Left cardiac atrium (tissue), 4 donors: ENCODE measurements at regions not wholly inside any gene's neighbourhood (a gene's known extent, or its start where the extent isn't known, plus 50 kb on each side); places are given as distances from the start of the nearest gene placed in this dataset.
A peak's percentile ranks its signal among the peaks of the same experiment; 100 is the strongest.
"Not testable (repeated sequence)": the region's sequence is repeated elsewhere in the genome, so short reads cannot be mapped to it uniquely, and the experiment has no call there.

Experiments
- ATAC-seq, 2 donors: fragments of 200-7000 bp; cut with Tn5 transposase; one replicate each; pipeline ENCODE4 v1.9.1; 2020; ENCODE audit warnings: mild to moderate bottlenecking in 2 of 2, moderate library complexity in 2 of 2
- DNase-seq: peaks from one replicate; pipeline ENCODE4 v3.0.0-alpha.2; 2020
- intact Hi-C, 2 donors: fragments of 100-400 bp; cut with DNase I; formaldehyde crosslinking; loops; one replicate each; pipeline versions ENCODE4 v1.14.1 to v1.15.1; 2022 to 2023
- donor health status: DM: no; HTN: yes; CAD: no.
- donor health status: DM: no; HTN: yes; CAD: no; lungs with severe emphysema.
- donor health status: DM: yes; HTN: yes; CAD: no.
- donor health status: Dilated cardiomyopathy.

DNA sequence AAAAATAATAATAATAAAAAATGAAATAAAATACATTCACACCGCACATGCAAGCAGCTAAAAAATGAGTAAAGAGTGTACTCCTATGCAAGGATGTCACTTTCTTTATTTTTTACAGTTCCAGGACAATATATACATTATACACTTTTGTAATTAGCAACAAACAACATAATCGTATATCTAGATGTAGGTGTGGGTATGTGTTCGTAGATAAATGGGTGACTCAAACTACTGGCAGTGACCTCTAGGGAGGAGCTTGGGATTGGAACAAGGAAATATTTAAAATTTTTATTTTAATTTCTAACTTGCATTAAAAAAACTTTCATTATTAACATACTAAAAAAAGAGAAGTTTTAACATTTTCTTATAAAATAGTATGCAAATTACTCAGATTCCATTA is 86.1 kb upstream of the MYLIP start:
- DNase-seq = no peak
- intact Hi-C loops = no loop called here
- no peak for ATAC-seq

DNA sequence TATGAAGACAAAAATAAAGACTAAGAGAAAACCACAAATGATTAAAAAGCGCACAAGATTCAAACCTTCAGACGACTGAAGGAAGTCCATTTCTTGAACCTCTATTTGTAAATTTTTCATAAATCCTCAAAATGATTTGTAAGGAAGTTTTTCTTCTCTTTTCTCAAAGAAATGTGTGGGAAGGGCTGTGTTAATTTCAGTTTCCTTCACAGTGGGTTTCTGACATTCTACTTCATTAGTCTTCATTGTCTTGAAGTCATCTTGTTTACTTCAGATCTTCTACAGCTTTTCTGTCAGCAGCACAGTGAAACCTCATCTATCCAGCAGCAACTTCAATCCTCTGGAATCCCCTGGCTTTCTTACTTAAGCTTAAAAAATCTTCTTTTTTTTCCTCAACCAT is 87.6 kb upstream of the MYLIP start:
- DNase-seq = no peak
- ATAC-seq = no peak
- intact Hi-C loops = no loop called here

DNA sequence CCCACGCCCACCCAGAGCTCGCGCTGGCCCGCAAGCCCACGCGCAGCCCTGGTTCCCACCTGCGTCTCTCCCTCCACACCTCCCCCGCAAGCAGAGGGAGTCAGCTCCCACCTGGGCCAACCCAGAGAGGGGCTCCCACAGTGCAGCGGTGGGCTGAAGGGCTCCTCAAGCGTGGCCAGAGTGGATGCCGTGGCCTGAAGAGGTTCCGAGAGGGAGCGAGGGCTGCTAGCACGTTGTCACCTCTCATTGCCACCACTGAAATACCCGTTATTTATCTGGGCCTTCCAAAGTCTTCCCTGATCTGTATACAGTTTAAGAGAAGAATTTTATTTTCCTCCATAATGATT is 88.3 kb upstream of the MYLIP start:
- ATAC-seq = no peak
- intact Hi-C loops = no loop called here
- DNase-seq = no peak

DNA sequence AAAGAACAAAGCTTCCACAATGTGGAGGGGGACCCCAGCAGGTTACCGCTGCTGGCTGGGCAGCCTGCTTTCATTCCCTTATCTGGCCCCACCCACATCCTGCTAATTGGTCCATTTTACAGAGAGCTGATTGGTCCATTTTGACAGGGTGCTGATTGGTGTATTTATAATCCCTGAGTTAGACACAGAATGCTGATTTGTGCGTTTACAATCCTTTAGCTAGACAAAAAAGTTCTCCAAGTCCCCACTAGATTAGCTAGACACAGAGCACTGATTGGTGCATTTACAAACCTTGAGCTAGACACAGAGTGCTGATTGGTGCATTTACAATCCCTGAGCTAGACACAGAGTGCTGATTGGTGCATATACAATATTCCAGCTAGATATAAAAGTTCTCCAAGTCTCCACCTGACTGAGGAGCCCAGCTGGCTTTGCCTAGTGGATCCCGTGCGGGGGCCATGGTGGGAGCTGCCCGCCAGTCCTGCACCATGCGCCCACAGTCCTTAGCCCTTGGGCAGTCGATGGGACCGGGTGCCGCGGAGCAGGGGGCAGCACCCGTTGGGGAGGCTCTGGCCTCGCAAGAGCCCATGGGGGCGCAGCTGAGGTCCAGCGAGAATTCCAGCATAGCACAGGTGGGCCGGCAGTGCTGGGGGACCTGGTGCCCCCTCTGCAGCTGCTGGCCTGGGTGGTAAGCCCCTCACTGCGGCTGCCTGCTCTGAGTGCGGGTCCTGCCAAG is 88.8 kb upstream of the MYLIP start:
- ATAC-seq, intact Hi-C loops, DNase-seq: not testable (repeated sequence)

DNA sequence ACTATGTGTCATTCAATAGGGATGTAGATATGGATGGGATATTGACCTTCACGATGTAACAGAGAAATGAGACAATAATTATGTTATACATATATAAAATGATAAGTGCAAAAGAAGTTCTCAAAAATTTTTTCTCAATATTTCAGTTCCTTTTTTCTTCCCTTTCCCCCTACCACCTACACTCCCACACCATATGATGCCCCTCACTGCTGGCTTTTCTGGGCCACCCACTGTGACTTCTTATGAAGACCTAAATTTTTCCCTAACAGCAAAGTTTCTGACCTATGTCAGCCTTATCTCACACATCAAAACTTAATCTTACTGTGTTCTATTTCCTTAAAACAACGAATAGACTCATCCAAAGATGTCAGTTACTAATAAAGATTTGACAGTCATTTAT is 89.9 kb upstream of the MYLIP start:
- DNase-seq (no peak), ATAC-seq (no peak)
- intact Hi-C loops = no loop called here

DNA sequence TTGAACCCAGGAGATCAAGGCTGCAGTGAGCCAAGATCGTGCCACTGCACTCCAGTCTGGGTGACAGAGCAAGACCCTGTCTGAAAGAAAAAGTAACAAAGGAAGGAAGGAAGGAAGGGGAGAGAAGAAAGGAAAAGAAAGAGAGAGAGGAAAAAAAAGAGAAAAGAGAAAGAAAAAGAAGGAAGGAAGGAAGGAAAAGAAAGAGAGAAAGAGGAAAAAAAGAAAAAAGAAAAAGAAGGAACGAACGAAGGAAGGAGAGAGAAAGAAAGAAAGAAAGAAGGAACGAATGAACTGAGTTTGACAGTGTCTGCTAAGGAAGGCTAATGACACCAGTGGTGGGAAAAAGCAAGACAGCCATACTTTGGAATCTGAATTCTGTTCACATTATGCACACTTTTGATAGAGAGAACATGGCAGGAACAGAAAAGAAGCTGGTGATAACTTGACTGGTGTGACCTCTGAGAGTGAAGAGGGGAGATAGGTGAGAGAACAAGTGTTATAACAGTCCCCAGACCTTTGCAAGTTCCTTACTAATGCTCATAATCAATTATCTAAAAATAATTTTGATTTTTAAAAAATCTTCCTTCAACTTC is 93.3 kb upstream of the MYLIP start:
- ATAC-seq (no peak), DNase-seq (no peak)
- intact Hi-C loops = no loop called here

DNA sequence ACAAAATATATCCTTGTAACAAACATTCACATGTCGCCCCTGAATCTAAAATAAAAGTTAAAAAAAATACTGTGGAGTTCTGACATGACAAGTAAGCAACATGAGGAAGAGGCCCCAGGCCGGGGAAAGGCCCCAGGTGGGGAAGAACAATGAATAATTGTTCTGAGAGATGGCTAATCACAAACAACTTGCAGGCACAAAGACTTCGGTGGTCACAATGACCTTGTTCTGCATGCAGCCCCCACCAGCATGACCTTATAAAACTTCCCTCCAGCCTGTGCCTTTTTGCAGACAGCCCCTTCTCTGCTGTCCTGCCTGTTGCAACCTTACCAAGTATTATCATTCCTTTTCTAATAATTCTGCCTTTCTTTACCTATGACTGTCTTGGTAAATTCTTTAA is 95.7 kb upstream of the MYLIP start:
- intact Hi-C loops = no loop called here
- ATAC-seq = no peak
- no peak for DNase-seq

DNA sequence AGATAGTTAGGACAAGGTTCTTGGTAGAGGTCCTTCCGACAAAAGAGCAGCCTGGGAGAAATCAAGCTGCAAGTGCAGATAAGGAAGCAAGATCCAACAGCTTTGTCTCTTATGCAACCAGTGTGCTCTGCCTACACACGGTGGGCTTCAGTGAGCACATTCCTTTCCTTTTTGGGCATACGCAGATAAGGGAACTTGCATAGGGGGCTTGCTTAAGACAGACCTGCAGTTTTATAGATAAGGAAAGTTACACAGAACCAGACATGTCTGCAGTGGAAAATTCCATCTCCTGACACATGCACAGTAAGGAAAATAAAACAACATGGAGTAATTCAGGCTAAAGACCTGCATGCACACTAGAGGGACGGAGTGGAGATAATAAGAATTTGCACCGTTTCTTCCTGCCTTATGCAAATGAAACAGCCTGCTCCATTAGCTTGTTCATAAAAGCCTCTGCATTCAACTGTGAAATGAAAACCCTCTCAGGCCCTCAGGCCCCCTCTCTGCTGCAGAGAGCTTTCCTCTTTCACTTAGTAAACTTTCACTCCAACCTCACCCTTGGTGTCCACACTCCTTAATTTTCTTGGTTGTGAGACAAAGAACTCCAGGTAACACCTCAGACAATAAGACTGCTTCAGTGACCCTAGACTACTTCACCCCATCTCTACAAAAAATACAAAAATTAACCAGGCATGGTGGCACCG is 97.5 kb upstream of the MYLIP start:
- no peak for ATAC-seq
- intact Hi-C loops = no loop called here
- no peak for DNase-seq

DNA sequence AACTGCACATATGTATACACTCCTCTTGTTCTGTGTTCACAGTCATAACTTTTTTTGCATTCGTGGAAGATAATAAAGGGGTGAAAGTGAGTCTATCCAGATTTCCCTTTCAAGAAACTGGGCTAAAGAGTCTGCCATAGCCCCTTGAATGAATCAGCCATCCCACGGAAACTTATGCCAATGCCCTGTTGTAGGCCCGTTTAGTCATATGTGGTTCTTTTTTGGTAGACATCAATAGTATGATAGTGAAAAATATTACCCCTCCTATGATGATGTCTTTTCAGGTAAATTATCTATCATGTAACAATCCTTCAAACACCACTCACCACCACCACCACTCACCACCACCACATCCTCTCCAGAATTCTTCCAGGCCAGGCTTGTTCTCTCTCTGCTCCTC is 99.9 kb upstream of the MYLIP start:
- no peak for ATAC-seq
- intact Hi-C loops = no loop called here
- no peak for DNase-seq

DNA sequence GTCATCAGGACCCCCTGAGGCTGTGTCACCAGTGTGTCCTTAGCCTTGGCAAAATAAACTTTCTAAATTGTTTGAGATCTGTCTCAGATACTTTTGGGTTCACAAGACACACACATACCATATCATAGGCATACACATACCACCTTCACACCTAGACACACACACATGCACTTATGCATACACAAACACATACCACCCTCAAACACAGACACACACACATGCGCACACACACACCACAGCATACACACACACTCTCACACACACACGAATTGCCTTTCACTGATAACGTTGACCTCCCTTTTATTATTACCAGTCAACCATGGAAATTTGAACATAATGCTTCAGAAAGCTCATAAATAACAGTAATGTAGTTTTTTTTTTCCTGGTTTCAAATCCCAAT is 108.6 kb upstream of the MYLIP start:
- no peak for DNase-seq
- ATAC-seq = no peak
- intact Hi-C loops = no loop called here

DNA sequence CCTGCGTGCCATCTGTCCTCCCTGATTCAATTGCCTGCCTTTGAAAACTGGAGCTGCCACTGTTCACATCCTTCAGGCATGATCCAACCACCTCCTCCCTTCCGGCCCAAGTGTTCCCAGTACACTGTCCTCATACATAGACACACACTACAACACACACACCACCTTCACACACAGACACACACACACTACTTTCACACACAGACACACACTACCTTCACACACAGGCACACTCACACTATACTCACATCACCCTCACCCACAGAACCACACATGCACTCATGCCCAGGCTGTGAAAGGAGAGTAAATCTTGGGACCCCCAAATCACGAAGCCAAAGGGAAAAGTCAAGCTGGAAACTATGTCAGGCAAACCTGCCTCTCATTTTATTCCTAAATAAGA is 109.4 kb upstream of the MYLIP start:
- no peak for DNase-seq
- no peak for ATAC-seq
- intact Hi-C loops = no loop called here

DNA sequence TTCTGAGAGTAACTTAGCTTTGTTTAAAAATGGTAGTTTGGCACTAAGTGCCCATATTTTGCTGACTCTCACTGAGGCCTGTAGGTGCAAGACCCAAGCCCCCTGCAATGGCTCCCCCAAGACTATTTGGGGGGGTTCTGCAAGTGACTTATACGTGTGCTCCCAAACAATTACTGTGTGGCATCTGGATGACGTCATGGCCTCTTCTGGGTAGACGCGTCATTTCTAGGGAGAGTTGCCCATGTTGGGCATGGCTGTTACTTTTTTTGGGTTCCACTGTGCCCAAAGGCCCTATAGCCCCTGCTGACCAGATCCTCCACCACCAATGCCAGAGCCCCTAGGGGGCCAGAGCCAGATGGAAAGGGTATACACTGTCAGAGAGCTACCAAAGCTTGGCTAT is 110.3 kb upstream of the MYLIP start:
- intact Hi-C loops = no loop called here
- ATAC-seq = no peak
- no peak for DNase-seq

DNA sequence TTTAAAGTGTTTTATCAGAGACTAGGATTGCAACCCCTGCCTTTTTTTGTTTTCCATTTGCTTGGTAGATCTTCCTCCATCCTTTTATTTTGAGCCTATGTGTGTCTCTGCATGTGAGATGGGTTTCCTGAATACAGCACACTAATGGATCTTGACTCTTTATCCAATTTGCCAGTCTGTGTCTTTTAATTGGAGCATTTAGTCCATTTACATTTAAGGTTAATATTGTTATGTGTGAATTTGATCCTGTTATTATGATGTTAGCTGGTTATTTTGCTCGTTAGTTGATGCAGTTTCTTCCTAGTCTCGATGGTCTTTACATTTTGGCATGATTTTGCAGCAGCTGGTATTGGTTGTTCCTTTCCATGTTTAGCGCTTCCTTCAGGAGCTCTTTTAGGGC is 114.6 kb upstream of the MYLIP start:
- intact Hi-C loops, DNase-seq, ATAC-seq: not testable (repeated sequence)

DNA sequence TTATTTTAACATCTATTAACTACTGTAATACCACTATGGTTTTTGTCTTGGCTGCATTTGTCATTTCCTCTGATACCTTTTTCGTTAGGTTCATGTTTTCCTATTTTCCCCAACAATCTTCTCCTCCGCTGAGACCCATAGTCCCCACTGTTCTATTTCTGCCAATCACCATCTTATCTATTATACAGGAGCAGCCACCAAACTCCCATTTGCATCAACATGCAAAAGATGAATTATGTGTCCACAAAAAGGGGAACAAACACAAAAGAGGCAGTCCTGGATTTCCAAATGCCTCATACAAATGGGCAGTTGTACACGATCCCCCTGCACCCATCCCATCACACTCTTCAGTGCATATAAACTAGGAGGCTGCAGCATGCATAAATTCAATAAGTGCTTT is 121.7 kb upstream of the MYLIP start:
- intact Hi-C loops = no loop called here
- no peak for ATAC-seq
- DNase-seq = no peak

DNA sequence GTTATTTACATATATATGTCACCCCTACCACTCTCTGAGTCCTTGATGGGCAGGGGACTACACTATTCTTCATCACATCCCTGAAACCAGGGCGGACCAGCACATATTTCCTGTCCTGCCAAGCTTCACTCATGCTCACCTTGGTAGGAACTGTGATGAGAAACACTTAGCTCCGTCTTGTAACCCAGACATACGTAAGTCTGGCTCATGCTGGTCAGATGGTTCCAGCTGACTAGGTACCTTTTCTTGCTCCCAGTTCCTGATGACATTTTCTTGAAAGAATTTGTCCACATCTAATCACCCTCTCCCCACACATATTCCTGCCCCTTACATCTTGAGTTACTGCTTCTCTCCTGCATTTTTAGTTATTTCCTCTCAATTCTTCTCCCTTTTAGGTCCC is 122.2 kb upstream of the MYLIP start:
- no peak for DNase-seq
- no peak for ATAC-seq
- intact Hi-C loops = no loop called here

DNA sequence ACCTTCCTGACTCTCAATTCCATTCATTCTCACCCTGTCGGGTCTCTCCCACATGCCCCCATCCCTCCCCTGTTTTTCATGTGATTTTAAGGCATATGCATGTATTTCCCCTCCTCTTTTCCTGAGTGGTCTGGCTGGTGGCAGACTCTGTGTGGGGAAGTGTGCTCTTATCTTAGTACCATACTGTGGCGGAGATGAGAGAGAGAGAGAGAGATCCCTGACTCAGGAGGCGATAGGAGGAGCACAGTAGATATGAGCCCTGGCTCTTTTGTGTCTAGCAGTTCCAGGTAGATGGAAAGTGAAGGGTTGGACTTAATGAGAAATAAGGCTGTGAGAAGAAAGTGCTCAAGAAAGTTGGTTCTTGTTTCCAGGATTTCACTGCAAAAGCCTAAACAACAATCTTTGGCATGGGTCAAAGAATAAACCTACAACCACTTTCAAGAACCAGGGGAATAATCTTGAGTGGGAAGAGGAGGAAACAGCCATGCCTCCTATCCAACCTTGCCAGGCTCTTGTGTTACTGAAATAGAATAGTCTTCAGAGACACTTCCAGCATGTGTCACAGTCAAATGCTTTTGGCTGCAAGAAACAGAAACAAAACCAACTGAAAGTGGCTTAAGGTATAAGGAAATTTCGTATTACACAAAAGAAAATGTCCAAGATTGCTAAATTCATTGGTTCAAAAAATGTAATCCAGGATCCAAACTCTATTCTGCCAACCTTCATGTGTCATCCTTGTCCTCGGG is 123.8 kb upstream of the MYLIP start:
- ATAC-seq = peak; percentile 40 to 50

DNA sequence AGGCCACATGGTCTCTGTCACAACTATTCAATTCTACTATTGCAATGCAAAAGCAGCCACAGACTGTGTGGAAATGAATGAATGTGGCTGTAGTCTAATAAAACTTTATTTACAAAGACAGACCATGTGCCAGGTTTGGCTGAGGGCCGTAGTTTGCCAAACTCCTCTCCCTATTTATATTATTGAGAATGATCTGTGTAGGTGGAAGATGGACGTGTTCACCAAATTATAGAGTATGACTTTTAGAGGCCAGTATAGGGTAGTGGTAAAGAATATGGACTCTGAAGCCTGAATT is 125.7 kb upstream of the MYLIP start:
- ATAC-seq (no peak), DNase-seq (no peak)
- intact Hi-C loops = no loop called here

More for the DNA sequence above, 123.8 kb upstream of the MYLIP start:
- no peak for DNase-seq
- intact Hi-C loops = no loop called here

DNA sequence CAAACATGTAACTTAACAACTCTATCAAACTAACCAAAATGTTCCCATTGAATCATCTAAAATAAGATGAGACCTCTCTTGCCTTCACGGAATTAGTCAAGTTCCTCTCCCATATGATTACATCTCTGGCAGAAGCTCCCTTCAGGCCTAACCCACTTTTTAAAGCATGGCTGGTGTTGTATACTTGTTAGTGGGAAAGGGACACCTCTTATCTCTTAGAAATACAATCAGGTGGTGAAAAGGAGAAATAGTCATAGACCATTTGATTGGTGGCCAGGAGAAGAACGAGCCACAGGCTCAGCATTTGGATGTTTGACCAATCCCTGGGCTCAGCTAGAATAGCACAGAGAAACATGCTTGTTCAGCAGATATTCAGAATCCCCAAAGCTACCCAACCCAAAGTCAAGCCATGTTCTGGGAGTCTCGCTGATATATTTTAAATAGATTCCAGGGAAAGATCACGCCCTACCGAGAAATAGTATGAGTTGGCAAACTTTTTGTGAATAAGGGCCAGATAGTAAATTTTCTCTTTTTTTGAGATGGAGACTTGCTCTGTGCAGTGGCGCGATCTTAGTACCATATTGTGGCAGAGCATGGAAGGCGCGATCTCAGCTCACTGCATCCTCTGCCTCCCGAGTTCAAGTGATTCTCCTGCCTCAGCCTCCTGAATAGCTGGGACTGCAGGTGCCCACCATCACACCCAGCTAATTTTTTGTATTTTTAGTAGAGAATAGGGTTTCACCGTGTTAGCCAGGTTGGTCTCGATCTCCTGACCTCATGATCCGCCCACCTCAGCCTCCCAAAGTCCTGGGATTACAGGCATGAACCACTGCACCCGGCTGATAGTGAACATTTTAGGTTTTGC is 126.3 kb upstream of the MYLIP start:
- ATAC-seq (no peak), DNase-seq (no peak)
- intact Hi-C loops = no loop called here

DNA sequence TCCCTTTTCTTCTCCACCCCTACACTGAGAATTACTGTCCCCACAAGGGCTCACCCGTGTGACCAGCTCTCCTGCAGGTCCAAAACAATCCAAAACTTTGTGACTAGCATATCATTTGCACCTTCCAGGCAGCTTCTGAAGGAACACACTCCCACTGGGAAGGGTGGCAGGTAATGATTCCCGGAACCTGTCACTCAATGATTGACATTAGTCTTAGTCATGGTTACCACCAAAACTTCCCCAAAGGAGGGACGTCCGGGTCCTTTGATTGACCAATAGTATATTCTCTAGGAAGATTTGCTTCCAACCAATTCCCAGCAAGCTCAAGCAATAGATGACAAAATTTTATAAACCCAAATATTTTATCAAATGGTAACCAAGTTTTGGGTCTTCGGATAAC is 127.7 kb upstream of the MYLIP start:
- DNase-seq (no peak), ATAC-seq (no peak)
- intact Hi-C loops = no loop called here

DNA sequence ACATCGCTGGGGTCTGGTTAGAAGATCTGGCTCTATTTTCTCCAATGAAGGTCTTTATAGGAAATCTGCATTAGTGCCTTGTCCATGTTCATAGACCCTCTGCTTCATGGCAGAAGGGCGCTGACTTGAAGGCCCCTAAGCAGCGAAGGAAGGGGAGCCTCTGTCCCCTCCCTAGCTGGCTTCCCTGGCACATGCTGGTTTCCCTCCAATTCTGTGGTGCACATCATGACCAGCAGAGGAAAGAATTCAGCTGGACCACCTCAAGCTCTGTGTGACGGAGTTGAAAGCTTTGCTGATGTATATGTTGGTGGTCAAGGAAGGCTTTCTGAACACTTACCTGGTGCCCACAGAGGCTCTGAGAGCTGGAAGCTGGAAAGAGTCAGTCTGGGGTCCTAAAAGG is 129.7 kb upstream of the MYLIP start:
- DNase-seq (no peak), ATAC-seq (no peak)
- intact Hi-C loops = no loop called here
